HL-60 (cell line): ENCODE measurements at regions not wholly inside any gene's neighbourhood (a gene's known extent, or its start where the extent isn't known, plus 50 kb on each side); places are given as distances from the start of the nearest gene placed in this dataset.

Experiments used
- DNase-seq, 2 experiments: peaks; one replicate each; pipeline ENCODE4 v3.0.0-alpha.2; 2010 to 2020; ENCODE audit warnings: low read depth in 1 of 2, low spot score in 1 of 2
- H3K27ac ChIP-seq: fragments of 250-450 bp; sonication (Bioruptor Pico); replicated peaks from 2 replicates; pipeline ENCODE4 v1.5.1; 2020; ENCODE audit warnings: mild to moderate bottlenecking, moderate library complexity
- H3K27me3 ChIP-seq: fragments of 250-450 bp; sonication (Bioruptor Pico); 2 replicates; pipeline ENCODE4 v1.5.1; 2021; ENCODE audit warnings: mild to moderate bottlenecking, moderate library complexity; ENCODE audit not compliant: insufficient read depth, poor library complexity, severe bottlenecking
- H3K4me3 ChIP-seq: replicated peaks from 2 replicates; pipeline ENCODE4 v1.5.1; 2011; ENCODE audit warnings: mild to moderate bottlenecking, control low read depth, low read length; ENCODE audit not compliant: insufficient read depth
- GABPA ChIP-seq: IDR thresholded peaks from 2 replicates; pipeline ENCODE4 v1.6.1; 2012; ENCODE audit warnings: low read depth
- POLR2AphosphoS5 ChIP-seq: IDR thresholded peaks from 2 replicates; pipeline ENCODE4 v1.6.1; 2012; ENCODE audit warnings: low read depth
- SPI1 ChIP-seq: IDR thresholded peaks from 2 replicates; pipeline ENCODE4 v1.6.1; 2012; ENCODE audit warnings: low read depth, mild to moderate bottlenecking, borderline replicate concordance
- TF ChIP-seq, protein P1 (sequence below): IDR thresholded peaks from one replicate; pipeline ENCODE4 v1.5.1; 2011; ENCODE audit warnings: low read length, control low read depth, inconsistent platforms; ENCODE audit not compliant: insufficient read depth
- TF ChIP-seq, protein P2 (sequence below): IDR thresholded peaks from 2 replicates; pipeline ENCODE4 v1.6.1; 2012; ENCODE audit warnings: low read depth; ENCODE audit not compliant: insufficient replicate concordance

DNA sequence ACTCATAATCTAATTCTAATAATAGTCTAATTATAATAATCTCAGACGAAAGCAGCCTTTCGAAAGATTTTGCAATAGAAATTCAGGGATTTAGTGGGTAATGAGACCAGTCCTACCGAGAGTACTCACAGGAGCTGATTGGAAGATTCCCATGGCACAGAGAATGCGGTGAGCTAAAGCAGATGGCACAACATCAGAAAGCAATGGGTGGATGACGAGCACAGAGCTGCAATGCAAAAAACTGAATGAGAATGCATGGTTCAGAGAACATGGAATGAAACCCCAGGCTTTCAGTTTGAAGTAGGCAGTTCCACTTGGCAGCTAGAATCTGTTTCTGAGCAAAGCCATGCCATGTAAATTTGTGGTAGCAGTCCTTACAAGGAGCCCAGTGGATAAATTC, 78.2 kb upstream of the SPINK5 start:
- DNase-seq, result no peak
- H3K4me3 ChIP-seq, result no peak overlapping the region
- TF ChIP-seq GABPA (no peak), POLR2AphosphoS5 (no peak), SPI1 (no peak)
- TF ChIP-seq, protein P1, sequence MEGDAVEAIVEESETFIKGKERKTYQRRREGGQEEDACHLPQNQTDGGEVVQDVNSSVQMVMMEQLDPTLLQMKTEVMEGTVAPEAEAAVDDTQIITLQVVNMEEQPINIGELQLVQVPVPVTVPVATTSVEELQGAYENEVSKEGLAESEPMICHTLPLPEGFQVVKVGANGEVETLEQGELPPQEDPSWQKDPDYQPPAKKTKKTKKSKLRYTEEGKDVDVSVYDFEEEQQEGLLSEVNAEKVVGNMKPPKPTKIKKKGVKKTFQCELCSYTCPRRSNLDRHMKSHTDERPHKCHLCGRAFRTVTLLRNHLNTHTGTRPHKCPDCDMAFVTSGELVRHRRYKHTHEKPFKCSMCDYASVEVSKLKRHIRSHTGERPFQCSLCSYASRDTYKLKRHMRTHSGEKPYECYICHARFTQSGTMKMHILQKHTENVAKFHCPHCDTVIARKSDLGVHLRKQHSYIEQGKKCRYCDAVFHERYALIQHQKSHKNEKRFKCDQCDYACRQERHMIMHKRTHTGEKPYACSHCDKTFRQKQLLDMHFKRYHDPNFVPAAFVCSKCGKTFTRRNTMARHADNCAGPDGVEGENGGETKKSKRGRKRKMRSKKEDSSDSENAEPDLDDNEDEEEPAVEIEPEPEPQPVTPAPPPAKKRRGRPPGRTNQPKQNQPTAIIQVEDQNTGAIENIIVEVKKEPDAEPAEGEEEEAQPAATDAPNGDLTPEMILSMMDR, result no peak
- TF ChIP-seq, protein P2, sequence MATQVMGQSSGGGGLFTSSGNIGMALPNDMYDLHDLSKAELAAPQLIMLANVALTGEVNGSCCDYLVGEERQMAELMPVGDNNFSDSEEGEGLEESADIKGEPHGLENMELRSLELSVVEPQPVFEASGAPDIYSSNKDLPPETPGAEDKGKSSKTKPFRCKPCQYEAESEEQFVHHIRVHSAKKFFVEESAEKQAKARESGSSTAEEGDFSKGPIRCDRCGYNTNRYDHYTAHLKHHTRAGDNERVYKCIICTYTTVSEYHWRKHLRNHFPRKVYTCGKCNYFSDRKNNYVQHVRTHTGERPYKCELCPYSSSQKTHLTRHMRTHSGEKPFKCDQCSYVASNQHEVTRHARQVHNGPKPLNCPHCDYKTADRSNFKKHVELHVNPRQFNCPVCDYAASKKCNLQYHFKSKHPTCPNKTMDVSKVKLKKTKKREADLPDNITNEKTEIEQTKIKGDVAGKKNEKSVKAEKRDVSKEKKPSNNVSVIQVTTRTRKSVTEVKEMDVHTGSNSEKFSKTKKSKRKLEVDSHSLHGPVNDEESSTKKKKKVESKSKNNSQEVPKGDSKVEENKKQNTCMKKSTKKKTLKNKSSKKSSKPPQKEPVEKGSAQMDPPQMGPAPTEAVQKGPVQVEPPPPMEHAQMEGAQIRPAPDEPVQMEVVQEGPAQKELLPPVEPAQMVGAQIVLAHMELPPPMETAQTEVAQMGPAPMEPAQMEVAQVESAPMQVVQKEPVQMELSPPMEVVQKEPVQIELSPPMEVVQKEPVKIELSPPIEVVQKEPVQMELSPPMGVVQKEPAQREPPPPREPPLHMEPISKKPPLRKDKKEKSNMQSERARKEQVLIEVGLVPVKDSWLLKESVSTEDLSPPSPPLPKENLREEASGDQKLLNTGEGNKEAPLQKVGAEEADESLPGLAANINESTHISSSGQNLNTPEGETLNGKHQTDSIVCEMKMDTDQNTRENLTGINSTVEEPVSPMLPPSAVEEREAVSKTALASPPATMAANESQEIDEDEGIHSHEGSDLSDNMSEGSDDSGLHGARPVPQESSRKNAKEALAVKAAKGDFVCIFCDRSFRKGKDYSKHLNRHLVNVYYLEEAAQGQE, result no peak

DNA sequence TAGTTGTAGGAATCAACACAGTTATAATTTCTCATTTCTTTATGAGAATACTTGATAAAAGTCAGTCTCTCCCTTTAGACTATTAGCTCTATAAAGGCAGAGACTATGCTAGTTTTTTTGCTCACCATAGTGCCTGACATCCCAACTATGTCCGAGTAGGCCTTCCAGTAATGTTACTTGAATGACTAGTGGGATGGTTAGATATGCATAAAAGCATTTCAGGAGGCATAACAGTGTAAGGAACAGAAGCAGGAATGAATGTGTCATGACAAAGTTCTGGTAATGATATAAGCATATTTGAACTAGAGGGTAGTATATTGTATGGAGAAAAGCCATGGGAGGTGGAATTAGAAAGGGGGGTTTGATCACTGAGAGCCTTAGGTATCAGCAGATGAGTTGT, 77.4 kb upstream of the C5orf46 start:
- DNase-seq, result no peak
- no peak overlapping the region for H3K27ac ChIP-seq
- H3K27me3 ChIP-seq, result peaks cover 2% of the 10 kb centered on the region
- TF ChIP-seq SPI1 (no peak), GABPA (no peak)
- TF ChIP-seq, protein P2, result no peak
- H3K4me3 ChIP-seq, result no peak overlapping the region

More for the DNA sequence above, 78.2 kb upstream of the SPINK5 start:
- Histone ChIP-seq H3K27ac (no peak overlapping the region), H3K27me3 (peaks cover 2% of the 10 kb centered on the region)

DNA sequence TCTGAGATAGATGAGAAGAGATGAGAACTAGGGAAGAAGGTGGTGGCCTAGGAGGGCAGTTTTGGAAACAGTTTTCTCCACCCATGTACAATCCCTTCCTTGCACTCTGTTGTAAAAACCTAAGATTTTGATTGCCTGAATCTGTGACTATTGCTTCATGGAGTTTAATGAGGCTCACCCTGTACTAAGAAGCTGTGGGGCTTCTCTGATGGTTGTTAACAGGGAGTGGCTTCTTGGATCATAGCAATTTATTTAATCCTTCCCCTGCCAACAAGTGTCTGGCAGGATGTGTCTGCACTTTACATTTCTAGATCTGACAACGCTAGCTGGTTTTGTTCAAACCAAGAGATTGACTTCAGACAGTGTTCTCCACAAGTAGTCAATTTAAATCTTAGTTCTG, 74.7 kb upstream of the C5orf46 start:
- TF ChIP-seq GABPA, result no peak
- DNase-seq, result no peak
- H3K27ac ChIP-seq, result no peak overlapping the region
- no peaks in the 10 kb centered on the region for H3K27me3 ChIP-seq
- H3K4me3 ChIP-seq, result no peak overlapping the region

DNA sequence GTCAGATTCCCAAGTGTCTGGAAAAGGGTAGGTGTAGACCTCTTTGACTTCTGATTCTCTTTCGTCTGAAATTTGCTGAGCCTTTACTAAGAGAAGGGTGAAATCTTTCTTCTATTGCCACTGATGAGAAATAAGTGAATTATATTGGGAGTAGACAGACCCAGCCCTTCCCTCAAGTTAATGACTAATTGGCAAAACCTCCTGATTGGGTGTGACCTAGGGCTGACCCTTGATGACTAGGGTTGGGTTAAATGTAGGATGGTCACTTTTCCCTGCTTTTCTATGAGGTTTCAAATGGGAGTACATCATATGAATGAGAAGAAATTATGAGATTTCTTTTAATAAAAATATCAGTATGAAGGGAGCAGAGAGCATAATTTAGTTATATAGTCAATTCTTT, 73.4 kb upstream of the C5orf46 start:
- DNase-seq, result no peak
- Histone ChIP-seq H3K27me3 (no peaks in the 10 kb centered on the region), H3K4me3 (no peak overlapping the region), H3K27ac (no peak overlapping the region)
- no peak for TF ChIP-seq SPI1
- TF ChIP-seq, protein P1, result no peak
- TF ChIP-seq, protein P2, result no peak
- no peak for TF ChIP-seq GABPA
- no peak for TF ChIP-seq POLR2AphosphoS5
